ENCODE measurements at regions not wholly inside any gene's neighbourhood (a gene's known extent, or its start where the extent isn't known, plus 50 kb on each side); places are given as distances from the start of the nearest gene placed in this dataset.
"Not testable (repeated sequence)": the region's sequence is repeated elsewhere in the genome, so short reads cannot be mapped to it uniquely, and the experiment has no call there.

- DNase-seq = no peak
These were observed 163.3 kb upstream of the SPRY1 start for GRCh38 chr4:123233136-123233768.

GRCh38 chr4:123234955-123235354 lies 161.6 kb upstream of the SPRY1 start:
- no peak for DNase-seq

GRCh38 chr4:123235431-123235830 lies 161.2 kb upstream of the SPRY1 start:
- DNase-seq = no peak

GRCh38 chr4:123236606-123237005 lies 160.0 kb upstream of the SPRY1 start:
- no peak for DNase-seq

GRCh38 chr4:123240286-123240685 lies 156.3 kb upstream of the SPRY1 start:
- DNase-seq = not testable (repeated sequence)

- DNase-seq = not testable (repeated sequence)
These were observed 153.4 kb upstream of the SPRY1 start for GRCh38 chr4:123243220-123243619.

GRCh38 chr4:123244137-123244536 lies 152.5 kb upstream of the SPRY1 start:
- no peak for DNase-seq

GRCh38 chr4:123246085-123246484 lies 150.5 kb upstream of the SPRY1 start:
- DNase-seq = no peak

- no peak for DNase-seq
These were observed 148.4 kb upstream of the SPRY1 start for GRCh38 chr4:123248085-123248659.

GRCh38 chr4:123249821-123250220 lies 146.8 kb upstream of the SPRY1 start:
- DNase-seq = no peak

- DNase-seq = no peak
These were observed 145.8 kb upstream of the SPRY1 start for GRCh38 chr4:123250843-123251242.

- no peak for DNase-seq
These were observed 140.6 kb upstream of the SPRY1 start for GRCh38 chr4:123255971-123256370.

- no peak for DNase-seq
These were observed 139.7 kb upstream of the SPRY1 start for GRCh38 chr4:123256901-123257300.

- DNase-seq = no peak
These were observed 139.0 kb upstream of the SPRY1 start for GRCh38 chr4:123257591-123257990.

GRCh38 chr4:123259676-123260646 lies 136.6 kb upstream of the SPRY1 start:
- DNase-seq = no peak

- DNase-seq = no peak
These were observed 135.9 kb upstream of the SPRY1 start for GRCh38 chr4:123260653-123261052.

- no peak for DNase-seq
These were observed 134.5 kb upstream of the SPRY1 start for GRCh38 chr4:123262080-123262479.

GRCh38 chr4:123265443-123265842 lies 131.2 kb upstream of the SPRY1 start:
- DNase-seq = no peak

GRCh38 chr4:123266221-123266620 lies 130.4 kb upstream of the SPRY1 start:
- DNase-seq = no peak

GRCh38 chr4:123278755-123279154 lies 117.8 kb upstream of the SPRY1 start:
- DNase-seq = no peak

- DNase-seq = no peak
These were observed 113.2 kb upstream of the SPRY1 start for GRCh38 chr4:123283371-123283895.

- DNase-seq = no peak
These were observed 112.4 kb upstream of the SPRY1 start for GRCh38 chr4:123284168-123284567.

GRCh38 chr4:123286903-123287466 lies 109.6 kb upstream of the SPRY1 start:
- no peak for DNase-seq

Data from NCI-H510A (cell line).